Omental fat pad (tissue), 3 donors: ENCODE measurements at regions not wholly inside any gene's neighbourhood (a gene's known extent, or its start where the extent isn't known, plus 50 kb on each side); places are given as distances from the start of the nearest gene placed in this dataset.

Experiments
- ATAC-seq: fragments of 150-250 bp; one replicate; pipeline ENCODE4 v1.9.1; 2016; ENCODE audit warnings: mild to moderate bottlenecking, moderate library complexity; ENCODE audit not compliant: low FRiP score
- DNase-seq: peaks from one replicate; pipeline ENCODE4 v3.0.0-alpha.2; 2019; ENCODE audit warnings: low spot score
- CTCF ChIP-seq, 3 donors: fragments of 450-650 bp; IDR thresholded peaks; one replicate each; pipeline ENCODE4 v1.5.1; 2016 to 2017; ENCODE audit warnings: antibody characterized with exemption in 3 of 3, mild to moderate bottlenecking in 3 of 3, moderate library complexity in 2 of 3

GRCh38 chr9:135288054-135288453, 191.5 kb upstream of the PPP1R26 start:
- no peak for ATAC-seq
- DNase-seq = no peak
- TF ChIP-seq CTCF (IDR thresholded peaks at IDR 0.05) = no peak

GRCh38 chr9:135289081-135289491, 190.5 kb upstream of the PPP1R26 start:
- TF ChIP-seq CTCF (IDR thresholded peaks at IDR 0.05) = no peak
- ATAC-seq (no peak), DNase-seq (no peak)

- DNase-seq (no peak), ATAC-seq (no peak)
- TF ChIP-seq CTCF (IDR thresholded peaks at IDR 0.05) = no peak
Measured at GRCh38 chr9:135290086-135290485, 189.5 kb upstream of the PPP1R26 start.

GRCh38 chr9:135290566-135290965, 189.0 kb upstream of the PPP1R26 start:
- TF ChIP-seq CTCF (IDR thresholded peaks at IDR 0.05) = no peak
- DNase-seq (no peak), ATAC-seq (no peak)

- ATAC-seq (no peak), DNase-seq (no peak)
- no peak for TF ChIP-seq CTCF (IDR thresholded peaks at IDR 0.05)
Measured at GRCh38 chr9:135291165-135291564, 188.4 kb upstream of the PPP1R26 start.

- DNase-seq (no peak), ATAC-seq (no peak)
Measured at GRCh38 chr9:135294836-135295235, 184.7 kb upstream of the PPP1R26 start.

More at GRCh38 chr9:135294836-135295235, 184.7 kb upstream of the PPP1R26 start:
- TF ChIP-seq CTCF (IDR thresholded peaks at IDR 0.05) = no peak
